HG03439 (cell line): ENCODE measurements at regions not wholly inside any gene's neighbourhood (a gene's known extent, or its start where the extent isn't known, plus 50 kb on each side); places are given as distances from the start of the nearest gene placed in this dataset.

ENCODE experiments used
- ATAC-seq: cut with Tn5 transposase; IDR thresholded peaks from one replicate; pipeline ENCODE4 v1.9.1; 2021; ENCODE audit warnings: mild to moderate bottlenecking, moderate library complexity; ENCODE audit not compliant: unreplicated experiment

GRCh38 chr1:222046684-222047263, 304.9 kb upstream of the DUSP10 start:
- ATAC-seq = no peak

DNA sequence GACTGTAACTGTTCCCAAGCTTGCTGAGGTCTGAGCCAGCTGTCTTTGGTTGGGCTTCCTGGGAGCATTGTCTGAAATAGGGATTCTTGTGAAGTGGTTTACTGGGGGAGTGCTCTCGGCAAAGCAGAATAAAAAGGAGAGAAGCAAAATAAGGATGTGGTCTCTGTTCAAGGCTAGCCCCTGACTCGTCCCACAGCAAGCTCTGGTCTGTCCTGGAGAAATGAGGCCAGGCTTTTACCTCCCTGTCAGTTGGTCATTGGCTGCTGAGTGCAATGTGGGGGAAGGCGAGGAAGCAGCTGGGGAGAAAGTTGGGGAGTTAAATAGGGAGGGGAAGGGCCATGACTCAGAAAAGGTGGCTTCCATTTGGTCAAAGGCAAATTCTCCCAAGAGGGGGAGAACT, 303.9 kb upstream of the DUSP10 start:
- no peak for ATAC-seq

GRCh38 chr1:222045236-222045635, 303.3 kb upstream of the DUSP10 start:
- ATAC-seq = no peak

DNA sequence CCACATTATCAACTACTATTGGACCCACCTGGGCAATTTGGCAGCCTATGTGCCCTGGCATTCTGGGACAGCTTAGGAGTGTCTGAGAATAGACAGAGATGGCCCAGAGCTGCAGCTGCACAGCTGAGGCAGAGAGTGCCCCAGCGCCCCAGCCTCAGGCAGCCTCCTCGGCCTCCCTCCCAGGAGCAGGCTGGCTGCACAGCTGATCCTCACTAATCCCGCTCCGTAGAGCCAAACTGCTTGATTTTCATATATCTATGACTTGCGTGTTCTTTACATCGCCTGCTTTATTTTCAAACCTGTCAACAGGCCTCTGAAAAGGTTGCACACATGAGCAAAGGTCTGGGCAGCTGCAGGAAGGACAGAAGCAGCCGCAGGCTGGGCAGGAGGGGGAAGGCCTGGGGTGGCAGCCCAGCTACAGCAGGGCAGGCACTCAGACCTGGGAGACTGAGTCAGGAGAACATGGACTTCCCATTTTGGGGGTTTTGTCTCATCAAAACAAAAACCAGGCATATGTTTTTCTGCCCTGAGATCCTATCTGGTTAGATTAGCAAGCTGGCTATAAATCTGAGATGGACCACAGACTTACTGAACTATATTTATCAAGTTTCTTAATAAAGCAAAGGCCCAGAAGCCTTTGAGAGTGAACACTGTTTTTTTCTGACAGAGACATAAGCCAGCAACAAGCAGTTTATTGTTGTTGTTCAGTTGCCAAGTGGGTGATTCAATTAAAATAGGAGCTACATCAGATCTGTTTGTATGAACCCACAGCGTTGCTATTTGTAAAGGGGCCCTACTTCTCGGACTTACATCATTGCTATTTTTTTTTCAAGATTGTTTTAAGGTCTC, 301.8 kb upstream of the DUSP10 start:
- ATAC-seq = no peak

- ATAC-seq = no peak
These were observed 300.2 kb upstream of the DUSP10 start for GRCh38 chr1:222042120-222042519.

- no peak for ATAC-seq
These were observed 299.1 kb upstream of the DUSP10 start for GRCh38 chr1:222040955-222041354.

DNA sequence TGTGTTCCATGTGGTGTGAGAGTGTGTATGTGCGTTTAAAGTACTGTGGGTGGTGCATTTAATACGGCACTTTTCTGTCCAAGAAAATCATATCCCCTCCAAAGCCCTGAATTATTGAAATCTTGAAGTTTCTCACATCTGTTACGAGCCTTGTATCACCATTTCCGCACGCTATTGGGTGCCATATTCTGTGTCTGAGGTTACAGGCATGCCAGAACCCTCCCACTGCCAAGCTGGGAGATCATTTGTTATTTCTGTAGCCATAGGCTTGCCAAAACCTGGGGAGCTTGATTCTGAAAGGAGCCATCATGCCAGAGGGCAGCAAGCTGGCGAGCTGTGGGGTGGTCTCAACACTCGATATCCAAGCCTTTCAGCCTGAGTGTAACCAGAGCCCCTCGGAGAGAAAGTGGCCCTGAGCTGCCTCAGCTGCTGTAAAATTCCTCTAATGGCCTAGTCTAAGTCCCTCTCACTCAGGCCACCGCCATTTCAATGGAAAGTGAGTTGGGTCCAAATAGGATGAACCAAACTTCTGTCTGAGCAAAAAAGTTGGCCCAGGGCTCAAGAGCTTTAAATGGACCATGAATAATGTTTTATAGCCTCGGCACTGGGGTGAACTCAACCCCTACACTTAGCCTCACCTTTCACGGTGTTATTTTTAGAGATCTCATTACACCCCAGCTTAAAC, 298.4 kb upstream of the DUSP10 start:
- ATAC-seq = no peak

DNA sequence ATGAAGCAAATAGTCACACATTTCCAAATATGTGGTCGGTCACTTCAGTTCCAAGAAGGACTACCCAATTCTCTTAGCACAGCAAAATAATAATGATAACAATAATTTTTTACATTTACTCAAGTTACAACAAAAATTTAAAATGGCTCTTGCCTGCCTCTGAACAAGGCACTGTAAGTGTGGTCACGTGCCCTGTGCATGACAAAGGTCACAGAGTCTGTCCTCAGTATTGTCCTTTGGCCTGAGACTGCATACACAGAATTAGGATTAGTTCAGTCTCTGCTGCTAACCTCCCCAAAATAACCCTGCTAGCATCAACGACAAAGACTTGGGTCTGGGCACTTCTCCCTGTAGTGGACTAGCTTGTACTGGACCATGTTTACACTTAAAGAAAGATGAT, 297.1 kb upstream of the DUSP10 start:
- ATAC-seq = no peak

DNA sequence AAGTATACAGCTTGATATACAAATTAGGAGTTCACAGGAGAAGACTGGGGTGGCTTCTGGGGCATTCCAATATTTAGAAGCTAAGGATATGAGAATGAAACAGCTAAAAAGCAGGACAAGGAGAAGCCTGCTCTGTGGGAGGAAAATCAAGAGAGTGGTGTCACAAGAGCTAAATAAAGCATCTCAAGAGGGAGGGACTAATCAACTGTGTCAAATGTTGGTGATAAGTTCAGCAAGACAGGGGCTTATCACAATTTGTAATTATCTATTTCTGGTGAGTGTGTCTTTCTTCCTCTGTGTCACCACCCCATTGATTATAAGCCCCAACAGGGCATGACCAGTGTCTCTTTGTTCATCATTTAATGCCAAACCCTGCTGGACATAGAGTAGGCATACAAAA, 295.8 kb upstream of the DUSP10 start:
- no peak for ATAC-seq

DNA sequence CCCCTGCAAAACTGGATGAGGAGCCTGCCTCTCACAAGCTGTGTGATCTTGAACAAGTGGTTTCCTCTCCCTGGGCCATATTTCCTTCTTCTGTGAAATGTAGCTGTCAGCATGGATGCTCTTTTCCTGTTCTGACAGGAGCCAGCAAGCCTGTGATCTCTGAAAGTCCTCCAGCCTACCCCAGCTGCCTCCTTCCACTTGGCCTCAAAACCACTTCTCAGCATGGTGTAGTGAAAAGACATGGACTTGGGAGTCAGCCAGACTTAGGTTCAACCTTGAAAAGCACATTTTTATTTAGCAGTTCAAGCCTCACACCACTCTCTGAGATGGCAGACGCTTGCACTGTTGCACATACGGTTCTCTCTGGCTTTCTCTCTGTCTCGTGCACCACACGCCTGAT, 292.9 kb upstream of the DUSP10 start:
- no peak for ATAC-seq

- no peak for ATAC-seq
These were observed 291.6 kb upstream of the DUSP10 start for GRCh38 chr1:222033450-222033849.

DNA sequence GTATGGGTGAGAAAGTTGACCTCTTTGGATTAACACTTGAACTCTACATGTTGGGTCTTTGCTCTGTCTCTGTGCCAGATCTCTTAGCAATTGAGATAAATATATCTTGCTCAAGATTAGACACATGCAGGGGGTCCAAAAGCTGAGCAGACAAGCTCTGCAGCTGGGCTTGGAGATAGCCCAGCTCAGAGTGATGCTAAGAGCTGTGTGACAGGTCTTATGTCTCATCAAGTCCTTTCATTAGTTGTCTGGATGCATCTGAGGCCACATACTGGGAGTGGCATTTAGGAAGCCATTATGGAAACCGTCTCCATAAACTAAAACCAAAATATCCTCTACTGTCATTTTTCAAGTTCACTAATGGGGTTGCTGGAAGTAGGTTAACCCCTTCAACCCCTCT, 289.4 kb upstream of the DUSP10 start:
- no peak for ATAC-seq

DNA sequence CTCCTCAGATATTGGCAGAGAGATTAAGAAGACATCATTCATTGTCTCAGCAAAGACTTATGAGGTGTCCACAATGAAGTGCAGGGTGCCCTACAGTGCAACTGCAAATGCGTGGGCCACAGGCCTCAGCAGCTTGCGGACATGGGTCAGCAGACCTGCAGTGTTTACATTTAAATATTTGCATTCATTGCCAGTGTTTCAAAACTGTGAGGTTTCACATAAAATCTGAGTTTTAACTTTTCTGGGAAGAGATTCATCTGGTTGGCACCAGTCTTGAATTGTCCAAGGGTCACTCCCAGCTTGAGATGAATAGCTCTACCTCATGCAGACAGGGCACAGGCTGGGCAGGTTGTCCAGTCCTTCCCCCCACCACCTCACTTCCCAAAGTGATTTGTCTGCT, 286.8 kb upstream of the DUSP10 start:
- no peak for ATAC-seq

DNA sequence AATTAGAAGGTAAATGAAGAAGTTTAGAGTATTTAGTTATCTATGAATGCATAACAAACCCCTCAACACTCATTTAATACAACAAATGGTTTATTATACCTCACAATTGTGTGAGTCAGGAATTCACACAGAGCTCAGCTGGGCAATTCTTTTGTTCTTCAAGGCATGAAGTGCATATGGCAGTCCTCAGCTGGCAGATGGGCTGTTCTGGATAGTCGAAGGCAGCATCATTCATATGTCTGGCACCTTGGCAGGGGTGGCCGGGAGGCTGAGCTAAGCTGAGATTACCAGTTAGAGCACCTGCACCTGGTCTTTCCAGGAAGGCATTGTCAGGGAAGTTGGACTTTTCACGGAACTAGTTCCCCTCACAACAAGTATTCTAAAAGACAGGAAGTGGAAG, 286.2 kb upstream of the DUSP10 start:
- no peak for ATAC-seq

DNA sequence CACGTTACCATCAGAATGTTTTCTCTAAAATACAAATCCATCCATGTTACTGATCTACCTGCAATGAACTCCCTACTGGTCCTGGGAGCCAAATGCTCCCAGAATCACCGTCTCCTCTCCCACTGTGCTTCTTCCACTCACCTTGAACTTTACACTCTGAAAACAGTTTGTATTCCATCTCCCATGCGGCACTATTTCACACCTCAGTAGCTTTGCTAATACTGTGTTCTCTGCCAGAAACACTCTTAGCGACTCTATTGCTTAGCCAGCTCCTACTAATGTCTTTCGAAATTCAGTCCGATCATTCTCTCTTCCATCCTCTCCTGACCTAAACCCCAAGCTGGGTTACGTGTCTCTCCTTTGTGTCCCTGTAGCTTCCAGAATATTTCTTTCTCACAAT, 284.4 kb upstream of the DUSP10 start:
- no peak for ATAC-seq

- no peak for ATAC-seq
These were observed 281.1 kb upstream of the DUSP10 start for GRCh38 chr1:222023025-222023424.

GRCh38 chr1:222021129-222021528, 279.2 kb upstream of the DUSP10 start:
- ATAC-seq = no peak

- ATAC-seq = no peak
These were observed 278.7 kb upstream of the DUSP10 start for GRCh38 chr1:222020553-222020952.

DNA sequence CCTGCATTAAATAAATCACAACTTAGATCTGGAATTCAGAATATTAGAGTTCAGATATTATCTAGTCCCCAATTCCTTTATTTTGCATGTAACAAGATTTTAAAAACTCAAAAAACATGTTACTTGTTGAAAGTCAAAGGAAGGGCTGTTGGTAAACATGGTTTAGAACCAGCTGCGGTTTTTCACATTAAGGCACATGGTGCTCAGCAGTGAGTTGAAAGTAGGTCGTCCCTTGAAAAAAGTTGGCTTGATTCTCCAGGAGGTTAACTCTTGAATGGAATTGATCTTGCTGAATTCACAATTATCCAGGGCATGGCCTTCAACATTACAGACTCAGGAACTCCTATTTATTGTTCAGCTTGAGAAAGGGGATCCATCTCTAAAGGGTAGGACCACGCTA, 277.1 kb upstream of the DUSP10 start:
- ATAC-seq = no peak

DNA sequence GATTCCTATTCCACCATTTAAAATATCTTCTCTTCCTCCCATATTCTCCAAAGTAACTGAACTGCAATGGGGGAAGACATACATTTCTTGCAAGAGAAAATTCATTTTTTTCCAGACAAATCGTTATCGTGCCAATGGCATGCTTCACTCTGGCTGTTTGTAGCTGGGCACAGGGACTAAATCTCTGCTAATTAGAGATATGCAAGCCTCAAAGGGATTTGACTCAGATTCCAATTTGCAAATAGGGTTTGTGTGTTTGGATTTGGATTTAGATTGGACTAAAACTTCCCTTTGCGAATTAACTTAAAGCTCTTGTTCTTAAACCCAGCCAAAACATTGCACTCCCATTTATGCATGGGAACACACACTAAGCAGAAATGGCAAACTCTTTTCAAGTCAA, 276.2 kb upstream of the DUSP10 start:
- no peak for ATAC-seq

- no peak for ATAC-seq
These were observed 273.8 kb upstream of the DUSP10 start for GRCh38 chr1:222015686-222016085.

GRCh38 chr1:222014001-222014400, 272.1 kb upstream of the DUSP10 start:
- no peak for ATAC-seq
